ENCODE measurements at regions not wholly inside any gene's neighbourhood (a gene's known extent, or its start where the extent isn't known, plus 50 kb on each side); places are given as distances from the start of the nearest gene placed in this dataset.
"Not testable (repeated sequence)": the region's sequence is repeated elsewhere in the genome, so short reads cannot be mapped to it uniquely, and the experiment has no call there.

- TF ChIP-seq CTCF (conservative IDR thresholded peaks at IDR 0.05; ENCODE audit: low read depth, low read length); USF2 (IDR thresholded peaks at IDR 0.05; ENCODE audit: low read depth, low read length); RCOR1 (IDR thresholded peaks at IDR 0.05; ENCODE audit: insufficient replicate concordance, low read length); RAD21 (IDR thresholded peaks at IDR 0.05; ENCODE audit: low read length); ELK1 (IDR thresholded peaks at IDR 0.05; ENCODE audit: borderline replicate concordance, low read depth, low read length); MAZ (IDR thresholded peaks at IDR 0.05; ENCODE audit: borderline replicate concordance, low read depth, low read length); POLR2A (IDR thresholded peaks at IDR 0.05; ENCODE audit: low read depth, low read length); MXI1 (IDR thresholded peaks at IDR 0.05; ENCODE audit: borderline replicate concordance, low read depth, low read length); SMC3 (IDR thresholded peaks at IDR 0.05; ENCODE audit: low read depth, low read length); NFE2L2 (IDR thresholded peaks at IDR 0.05; ENCODE audit: low read depth, low read length); BHLHE40 (IDR thresholded peaks at IDR 0.05; ENCODE audit: low read depth, low read length); CHD1 (IDR thresholded peaks at IDR 0.05; ENCODE audit: low read depth, low read length); MAFK (IDR thresholded peaks at IDR 0.05; ENCODE audit: low read depth, low read length); RFX5 (IDR thresholded peaks at IDR 0.05; ENCODE audit: low read depth, low read length): not testable (repeated sequence)
Observed at GRCh38 chr12:19823326-19823725, 384.0 kb downstream of the AEBP2 start.
